AG04450 (cell line): ENCODE measurements at regions not wholly inside any gene's neighbourhood (a gene's known extent, or its start where the extent isn't known, plus 50 kb on each side); places are given as distances from the start of the nearest gene placed in this dataset.

Experiments
- CTCF ChIA-PET: fragments of 300-600, 350-600 bp; formaldehyde crosslinking; extraction: SDS; loops from one replicate; lab custom pipeline; 2022; ENCODE audit warnings: antibody characterized with exemption, inconsistent platforms; lab: Charles Lee
- POLR2A ChIA-PET: fragments of 350-600 bp; formaldehyde crosslinking; extraction: SDS; loops from one replicate; lab custom pipeline; 2021; ENCODE audit warnings: antibody characterized with exemption, inconsistent platforms; lab: Yijun Ruan, JAX
- DNase-seq: peaks from one replicate; pipeline ENCODE4 v3.0.0-alpha.2; 2011; ENCODE audit warnings: low read depth, low spot score
- H3K27ac ChIP-seq: one replicate; pipeline ENCODE4 v1.5.1; 2012; ENCODE audit warnings: low read depth, low read length, control low read depth
- H3K27me3 ChIP-seq: one replicate; pipeline ENCODE4 v1.6.0; 2012; ENCODE audit warnings: low read length; ENCODE audit not compliant: control insufficient read depth, insufficient read depth
- H3K4me3 ChIP-seq: 2 replicates; pipeline ENCODE4 v1.5.1; 2011; ENCODE audit warnings: mild to moderate bottlenecking, low read depth, low read length, control low read depth
- H3K9me3 ChIP-seq: 2 replicates; pipeline ENCODE4 v1.5.1; 2012; ENCODE audit warnings: low read length; ENCODE audit not compliant: control insufficient read depth, insufficient read depth
- CTCF ChIP-seq: IDR thresholded peaks from 2 replicates; pipeline ENCODE4 v1.5.1; 2011; ENCODE audit warnings: low read depth, low read length, control low read depth, inconsistent platforms

- Histone ChIP-seq H3K4me3 (no peak overlapping the region), H3K27ac (no peak overlapping the region), H3K9me3 (no peaks in the 10 kb centered on the region), H3K27me3 (peaks cover 8% of the 10 kb centered on the region)
- ChIA-PET CTCF (no interaction called here), POLR2A (no interaction called here)
- DNase-seq: no peak
- TF ChIP-seq CTCF: no peak
These were observed 169.3 kb downstream of the FGF18 start for GRCh38 chr5:171588790-171589189.

GRCh38 chr5:171589461-171589860, 170.0 kb downstream of the FGF18 start:
- CTCF ChIA-PET: no interaction called here
- POLR2A ChIA-PET: interaction anchor here (0.6 kb wide), 1 partner anchor 9 kb away, joined by 3 read pairs; no protein-coding TSS in a partner anchor
- TF ChIP-seq CTCF: no peak

GRCh38 chr5:171592076-171592475, 172.6 kb downstream of the FGF18 start:
- ChIA-PET CTCF (no interaction called here), POLR2A (no interaction called here)
- Histone ChIP-seq H3K27ac (no peak overlapping the region), H3K4me3 (no peak overlapping the region), H3K27me3 (peaks cover 6% of the 10 kb centered on the region), H3K9me3 (peaks cover 8% of the 10 kb centered on the region; the same call in 1 of the 2 replicates)
- DNase-seq: no peak
- TF ChIP-seq CTCF: no peak

More at GRCh38 chr5:171589461-171589860, 170.0 kb downstream of the FGF18 start:
- no peak overlapping the region for H3K4me3 ChIP-seq
- DNase-seq: no peak
- no peaks in the 10 kb centered on the region for H3K9me3 ChIP-seq
- no peak overlapping the region for H3K27ac ChIP-seq
- H3K27me3 ChIP-seq: peaks cover 8% of the 10 kb centered on the region

GRCh38 chr5:171592736-171593135, 173.3 kb downstream of the FGF18 start:
- Histone ChIP-seq H3K27ac (no peak overlapping the region), H3K4me3 (no peak overlapping the region), H3K27me3 (peaks cover 4% of the 10 kb centered on the region), H3K9me3 (peaks cover 8% of the 10 kb centered on the region; the same call in 1 of the 2 replicates)
- no peak for DNase-seq
- no peak for TF ChIP-seq CTCF
- ChIA-PET POLR2A (interaction anchor here (0.7 kb wide), 1 partner anchor 860 kb away, joined by 5 read pairs; no protein-coding TSS in a partner anchor), CTCF (interaction anchor here (1.0 to 1.2 kb wide), 2 partner anchors 13 to 109 kb away, joined by 4 to 13 read pairs; no protein-coding TSS in a partner anchor)

- CTCF ChIA-PET: interaction anchor here (1.0 to 1.2 kb wide), 2 partner anchors 13 to 109 kb away, joined by 4 to 13 read pairs; no protein-coding TSS in a partner anchor
- POLR2A ChIA-PET: no interaction called here
- no peak overlapping the region for H3K4me3 ChIP-seq
These were observed 174.0 kb downstream of the FGF18 start for GRCh38 chr5:171593401-171593800.

More at GRCh38 chr5:171593401-171593800, 174.0 kb downstream of the FGF18 start:
- no peak for DNase-seq
- H3K27ac ChIP-seq: no peak overlapping the region
- no peak for TF ChIP-seq CTCF
- H3K9me3 ChIP-seq: peaks cover 8% of the 10 kb centered on the region; the same call in 1 of the 2 replicates
- H3K27me3 ChIP-seq: peaks cover 4% of the 10 kb centered on the region
